H1 (cell line): ENCODE measurements at regions not wholly inside any gene's neighbourhood (a gene's known extent, or its start where the extent isn't known, plus 50 kb on each side); places are given as distances from the start of the nearest gene placed in this dataset.

Experiments
- CTCF ChIA-PET: fragments of 300-600 bp; sonication (Branson Sonifier 250); formaldehyde crosslinking; loops from one replicate; lab custom pipeline; 2021; ENCODE audit not compliant: partially characterized antibody; lab: Charles Lee
- POLR2A ChIA-PET: fragments of 300-600 bp; sonication (Branson Sonifier 250); formaldehyde crosslinking; loops from one replicate; lab custom pipeline; 2021; ENCODE audit warnings: inconsistent platforms; ENCODE audit not compliant: partially characterized antibody; lab: Charles Lee
- DNase-seq, 2 experiments: peaks; one replicate each; pipeline versions ENCODE4 v3.0.0 to v3.0.0-alpha.2; 2010 to 2022; ENCODE audit warnings: low spot score in 2 of 2, low read depth in 1 of 2, mixed read lengths in 1 of 2
- FAIRE-seq: peaks from 2 replicates; lab custom pipeline; 2011; peaks lifted over from hg19 to GRCh38; lab: Jason Lieb, UNC
- H2AFZ ChIP-seq: 2 replicates; pipeline ENCODE4 v1.8.1; 2012; ENCODE audit warnings: low read length, inconsistent platforms
- H2AK5ac ChIP-seq: 2 replicates; pipeline ENCODE4 v1.6.1; 2013; ENCODE audit warnings: low read depth, low read length
- H2BK120ac ChIP-seq: replicated peaks from 2 replicates; pipeline ENCODE3; 2013; ENCODE audit warnings: low read depth, low read length, inconsistent platforms
- H2BK12ac ChIP-seq: 2 replicates; pipeline ENCODE4 v1.6.1; 2013; ENCODE audit warnings: low read depth, low read length
- H2BK15ac ChIP-seq: 2 replicates; pipeline ENCODE4 v1.6.1; 2013; ENCODE audit warnings: low read length
- H2BK20ac ChIP-seq: 2 replicates; pipeline ENCODE4 v1.6.1; 2013; ENCODE audit warnings: low read length
- H2BK5ac ChIP-seq: 2 replicates; pipeline ENCODE4 v1.6.1; 2013; ENCODE audit warnings: low read depth, low read length
- H3K14ac ChIP-seq: 2 replicates; pipeline ENCODE4 v1.6.1; 2013; ENCODE audit warnings: inconsistent platforms; ENCODE audit not compliant: insufficient read length
- H3K18ac ChIP-seq: 2 replicates; pipeline ENCODE4 v1.6.1; 2013; ENCODE audit warnings: low read length; ENCODE audit errors: extremely low read depth
- H3K23ac ChIP-seq: 2 replicates; pipeline ENCODE4 v1.6.1; 2013; ENCODE audit warnings: inconsistent platforms; ENCODE audit not compliant: insufficient read length
- H3K23me2 ChIP-seq: 2 replicates; pipeline ENCODE4 v1.6.1; 2013; ENCODE audit warnings: low read depth, low read length
- H3K27ac ChIP-seq: 2 replicates; pipeline ENCODE4 v1.6.1; 2011; ENCODE audit warnings: low read depth, low read length, inconsistent platforms
- H3K27me3 ChIP-seq, 4 experiments: replicated peaks in 1 of 4; 1 replicate in 1 of 4; 2 replicates in 3 of 4; pipeline versions ENCODE4 v1.6.1 to v1.8.1; 2011 to 2013; ENCODE audit warnings: low read length in 3 of 4, mild to moderate bottlenecking in 3 of 4, inconsistent platforms in 2 of 4, mixed read lengths in 2 of 4, moderate library complexity in 1 of 4; ENCODE audit not compliant: control insufficient read depth in 3 of 4, insufficient read depth in 3 of 4; ENCODE audit errors: extremely low read depth in 1 of 4
- H3K36me3 ChIP-seq, 4 experiments: 2 replicates each; pipeline versions ENCODE4 v1.6.1 to v1.8.1; 2011 to 2013; ENCODE audit warnings: mild to moderate bottlenecking in 4 of 4, low read length in 3 of 4, moderate library complexity in 2 of 4, control low read depth in 1 of 4, inconsistent platforms in 1 of 4; ENCODE audit not compliant: insufficient read depth in 4 of 4, control insufficient read depth in 2 of 4
- H3K4ac ChIP-seq: replicated peaks from 2 replicates; pipeline ENCODE3; 2013; ENCODE audit warnings: low read length, low read depth, mixed read lengths, inconsistent platforms; ENCODE audit not compliant: insufficient read length
- H3K4me1 ChIP-seq, 4 experiments: replicated peaks in 1 of 4; 1 replicate in 1 of 4; 2 replicates in 3 of 4; pipeline versions ENCODE4 v1.6.1 to v1.8.1; 2011 to 2013; ENCODE audit warnings: low read length in 3 of 4, inconsistent platforms in 2 of 4, mixed read lengths in 1 of 4; ENCODE audit not compliant: insufficient read depth in 4 of 4, control insufficient read depth in 3 of 4
- H3K4me2 ChIP-seq, 2 experiments: 2 replicates each; pipeline versions ENCODE4 v1.6.1 to v1.8.1; 2011 to 2013; ENCODE audit warnings: low read depth in 2 of 2, low read length in 2 of 2, control low read depth in 1 of 2, inconsistent platforms in 1 of 2, mild to moderate bottlenecking in 1 of 2; ENCODE audit not compliant: insufficient read depth in 1 of 2
- H3K4me3 ChIP-seq, 4 experiments: fragments of 200-600, 300-600 bp in 1 of 4; sonication (generic), shearing (Covaris generic), sonication (Bioruptor Twin) in 1 of 4; 2 replicates each; pipeline versions ENCODE4 v1.5.1 to v1.8.1; 2011 to 2016; ENCODE audit warnings: low read length in 4 of 4, low read depth in 3 of 4, control low read depth in 2 of 4, inconsistent platforms in 2 of 4, mild to moderate bottlenecking in 2 of 4, mixed read lengths in 1 of 4, moderate library complexity in 1 of 4; ENCODE audit not compliant: insufficient read depth in 2 of 4; ENCODE audit errors: extremely low read depth in 1 of 4
- H3K56ac ChIP-seq: replicated peaks from 2 replicates; pipeline ENCODE3; 2013; ENCODE audit warnings: low read depth, mild to moderate bottlenecking, mixed read lengths, low read length, inconsistent platforms; ENCODE audit not compliant: insufficient read length
- H3K79me1 ChIP-seq: 2 replicates; pipeline ENCODE4 v1.6.1; 2013; ENCODE audit warnings: low read depth, low read length, control low read depth
- H3K79me2 ChIP-seq, 2 experiments: 2 replicates each; pipeline versions ENCODE4 v1.6.1 to v1.8.1; 2012 to 2013; ENCODE audit warnings: low read length in 2 of 2, mild to moderate bottlenecking in 2 of 2, inconsistent platforms in 1 of 2; ENCODE audit not compliant: insufficient read depth in 2 of 2, control insufficient read depth in 1 of 2
- H3K9ac ChIP-seq, 4 experiments: replicated peaks in 1 of 4; 1 replicate in 1 of 4; 2 replicates in 3 of 4; pipeline versions ENCODE4 v1.6.1 to v1.8.1; 2011 to 2013; ENCODE audit warnings: low read depth in 3 of 4, low read length in 3 of 4, control low read depth in 2 of 4, mild to moderate bottlenecking in 2 of 4, moderate library complexity in 2 of 4, inconsistent platforms in 1 of 4; ENCODE audit errors: extremely low read depth in 1 of 4
- H3K9me3 ChIP-seq, 2 experiments: 2 replicates each; pipeline versions ENCODE4 v1.6.1 to v1.8.1; 2012 to 2013; ENCODE audit warnings: mild to moderate bottlenecking in 2 of 2, moderate library complexity in 2 of 2, control low read depth in 1 of 2, inconsistent platforms in 1 of 2, low read depth in 1 of 2, low read length in 1 of 2, mixed read lengths in 1 of 2; ENCODE audit not compliant: insufficient read depth in 2 of 2
- H4K20me1 ChIP-seq, 2 experiments: replicated peaks in 1 of 2; 2 replicates each; pipeline versions ENCODE3 to v1.8.1; 2011 to 2013; ENCODE audit warnings: inconsistent platforms in 2 of 2, low read length in 2 of 2, mild to moderate bottlenecking in 1 of 2; ENCODE audit not compliant: insufficient read depth in 2 of 2, control insufficient read depth in 1 of 2
- H4K5ac ChIP-seq: 2 replicates; pipeline ENCODE4 v1.6.1; 2013; ENCODE audit warnings: low read length, low read depth, mixed read lengths, inconsistent platforms; ENCODE audit not compliant: insufficient read length
- H4K8ac ChIP-seq: 2 replicates; pipeline ENCODE4 v1.8.0; 2013; ENCODE audit warnings: mild to moderate bottlenecking, moderate library complexity, low read length, inconsistent platforms; ENCODE audit not compliant: insufficient read depth; ENCODE audit errors: extremely low read depth
- H4K91ac ChIP-seq: replicated peaks from 2 replicates; pipeline ENCODE3; 2013; ENCODE audit warnings: low read length, mixed read lengths, inconsistent platforms; ENCODE audit not compliant: insufficient read length
- CHD1 ChIP-seq: IDR thresholded peaks from 2 replicates; pipeline ENCODE4 v1.6.1; 2012; ENCODE audit warnings: low read depth, low read length, improper control_type of control experiment
- SP4 ChIP-seq: IDR thresholded peaks from 2 replicates; pipeline ENCODE4 v1.6.1; 2012; ENCODE audit warnings: low read length, inconsistent platforms
- TCF12 ChIP-seq: IDR thresholded peaks from 2 replicates; pipeline ENCODE4 v1.6.1; 2011; ENCODE audit warnings: low read depth, mild to moderate bottlenecking, low read length

- no peaks in the 10 kb centered on the region for H4K20me1 ChIP-seq
- no peak overlapping the region for H2AK5ac ChIP-seq
- no peak overlapping the region for H2BK12ac ChIP-seq
These were observed 161.4 kb upstream of the GYPC start for GRCh38 chr2:126494593-126494992.

More at GRCh38 chr2:126494593-126494992, 161.4 kb upstream of the GYPC start:
- no peaks in the 10 kb centered on the region for H3K79me1 ChIP-seq
- POLR2A ChIA-PET: no interaction called here
- TF ChIP-seq SP4 (no peak), TCF12 (no peak), CHD1 (no peak)
- no peaks in the 10 kb centered on the region for H3K4me1 ChIP-seq
- H3K27ac ChIP-seq: no peak overlapping the region
- no peak overlapping the region for H2BK15ac ChIP-seq
- DNase-seq (no peak), FAIRE-seq (no peak)
- no peak overlapping the region for H3K4me2 ChIP-seq
- peaks cover 0 to 3% of the 10 kb centered on the region in 2 experiments; a peak in 2 of 4 replicates for H3K9me3 ChIP-seq
- no peaks in the 10 kb centered on the region for H3K36me3 ChIP-seq
- no peak overlapping the region for H2BK120ac ChIP-seq
- no peak overlapping the region for H3K23ac ChIP-seq
- no peak overlapping the region for H2BK20ac ChIP-seq
- H3K79me2 ChIP-seq: no peaks in the 10 kb centered on the region
- no peak overlapping the region for H3K56ac ChIP-seq
- H3K23me2 ChIP-seq: no peaks in the 10 kb centered on the region
- H4K91ac ChIP-seq: no peak overlapping the region
- no peak overlapping the region for H3K4ac ChIP-seq
- H3K4me3 ChIP-seq: no peak overlapping the region
- CTCF ChIA-PET: interaction anchor here (0.6 to 1.5 kb wide), 3 partner anchors 10 to 249 kb away, joined by 3 to 6 read pairs (median 5); no protein-coding TSS in a partner anchor
- H4K5ac ChIP-seq: no peak overlapping the region
- no peak overlapping the region for H3K9ac ChIP-seq
- H3K14ac ChIP-seq: no peak overlapping the region
- no peaks in the 10 kb centered on the region for H3K27me3 ChIP-seq
- no peak overlapping the region for H2AFZ ChIP-seq
- H2BK5ac ChIP-seq: no peak overlapping the region
- no peak overlapping the region for H3K18ac ChIP-seq
- no peak overlapping the region for H4K8ac ChIP-seq
